ENCODE measurements at regions not wholly inside any gene's neighbourhood (a gene's known extent, or its start where the extent isn't known, plus 50 kb on each side); places are given as distances from the start of the nearest gene placed in this dataset.

DNA sequence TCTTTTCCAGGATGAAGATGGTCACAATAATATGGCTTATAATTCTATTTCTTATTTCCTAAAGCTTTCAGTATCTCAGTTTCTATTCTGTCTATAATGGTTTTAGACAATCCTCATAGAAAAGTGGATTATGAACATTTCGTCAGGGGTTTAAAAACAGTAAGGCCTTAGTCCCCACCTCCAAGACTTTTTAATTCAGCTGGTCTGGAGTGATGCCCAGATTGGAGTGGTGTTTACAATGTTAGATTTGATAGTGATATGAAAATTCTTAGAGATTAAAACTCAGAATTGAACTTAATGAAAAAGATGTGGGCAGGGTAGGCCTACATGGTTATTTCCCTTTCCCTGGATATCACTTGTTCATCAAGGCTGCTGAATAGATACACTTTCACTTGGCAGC lies 1238.3 kb downstream of the SORCS3 start:
- TF ChIP-seq, protein P1, sequence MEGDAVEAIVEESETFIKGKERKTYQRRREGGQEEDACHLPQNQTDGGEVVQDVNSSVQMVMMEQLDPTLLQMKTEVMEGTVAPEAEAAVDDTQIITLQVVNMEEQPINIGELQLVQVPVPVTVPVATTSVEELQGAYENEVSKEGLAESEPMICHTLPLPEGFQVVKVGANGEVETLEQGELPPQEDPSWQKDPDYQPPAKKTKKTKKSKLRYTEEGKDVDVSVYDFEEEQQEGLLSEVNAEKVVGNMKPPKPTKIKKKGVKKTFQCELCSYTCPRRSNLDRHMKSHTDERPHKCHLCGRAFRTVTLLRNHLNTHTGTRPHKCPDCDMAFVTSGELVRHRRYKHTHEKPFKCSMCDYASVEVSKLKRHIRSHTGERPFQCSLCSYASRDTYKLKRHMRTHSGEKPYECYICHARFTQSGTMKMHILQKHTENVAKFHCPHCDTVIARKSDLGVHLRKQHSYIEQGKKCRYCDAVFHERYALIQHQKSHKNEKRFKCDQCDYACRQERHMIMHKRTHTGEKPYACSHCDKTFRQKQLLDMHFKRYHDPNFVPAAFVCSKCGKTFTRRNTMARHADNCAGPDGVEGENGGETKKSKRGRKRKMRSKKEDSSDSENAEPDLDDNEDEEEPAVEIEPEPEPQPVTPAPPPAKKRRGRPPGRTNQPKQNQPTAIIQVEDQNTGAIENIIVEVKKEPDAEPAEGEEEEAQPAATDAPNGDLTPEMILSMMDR (conservative IDR thresholded peaks at IDR 0.05; ENCODE audit: low read depth, low read length) = no peak
- no peak overlapping the region for H3K4me3 ChIP-seq (ENCODE audit: low read length)
- peak; percentile 73 for DNase-seq (ENCODE audit: low read depth)

DNA sequence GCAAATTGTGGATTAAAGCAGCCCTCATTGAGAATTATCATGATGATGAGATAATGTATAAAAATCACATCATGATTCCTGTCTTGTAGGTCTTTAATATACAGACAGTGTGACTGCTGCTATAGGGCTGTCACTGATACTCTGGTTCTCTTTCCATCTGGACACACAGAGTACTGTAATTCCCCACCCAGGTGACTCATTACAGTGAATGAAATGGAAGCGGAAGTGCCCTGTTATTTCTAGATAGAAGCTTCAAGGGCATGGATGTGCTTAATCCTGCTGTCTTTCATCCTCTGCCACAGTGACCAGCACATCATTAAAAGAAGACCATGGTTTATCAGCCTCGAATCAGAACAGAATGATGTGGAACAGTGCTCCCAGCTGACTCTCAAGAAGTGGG lies 1234.0 kb downstream of the SORCS3 start:
- H3K4me3 ChIP-seq (ENCODE audit: low read length) = no peak overlapping the region
- TF ChIP-seq, protein P1 (conservative IDR thresholded peaks at IDR 0.05; ENCODE audit: low read depth, low read length) = no peak
- no peak for DNase-seq (ENCODE audit: low read depth)

DNA sequence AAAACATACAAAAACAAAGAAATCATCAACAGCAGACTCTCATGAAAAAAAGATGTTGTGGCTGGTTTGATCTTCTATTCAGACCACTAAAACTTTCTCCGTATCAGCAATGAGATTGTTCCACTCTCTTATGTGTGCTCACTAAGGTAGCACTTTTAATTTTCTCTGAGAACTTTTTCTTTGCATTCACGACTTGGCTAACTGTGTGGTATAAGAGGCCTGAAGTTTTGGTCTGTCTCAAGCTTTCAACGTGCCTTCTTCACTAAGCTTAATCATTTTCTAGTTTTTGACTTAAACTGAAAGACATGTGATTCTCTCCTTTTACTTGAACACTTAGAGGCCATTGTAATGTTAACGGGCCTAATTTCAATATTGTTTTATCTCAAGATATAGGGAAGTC lies 1231.6 kb downstream of the SORCS3 start:
- no peak overlapping the region for H3K4me3 ChIP-seq (ENCODE audit: low read length)
- TF ChIP-seq, protein P1 (conservative IDR thresholded peaks at IDR 0.05; ENCODE audit: low read depth, low read length) = no peak

DNA sequence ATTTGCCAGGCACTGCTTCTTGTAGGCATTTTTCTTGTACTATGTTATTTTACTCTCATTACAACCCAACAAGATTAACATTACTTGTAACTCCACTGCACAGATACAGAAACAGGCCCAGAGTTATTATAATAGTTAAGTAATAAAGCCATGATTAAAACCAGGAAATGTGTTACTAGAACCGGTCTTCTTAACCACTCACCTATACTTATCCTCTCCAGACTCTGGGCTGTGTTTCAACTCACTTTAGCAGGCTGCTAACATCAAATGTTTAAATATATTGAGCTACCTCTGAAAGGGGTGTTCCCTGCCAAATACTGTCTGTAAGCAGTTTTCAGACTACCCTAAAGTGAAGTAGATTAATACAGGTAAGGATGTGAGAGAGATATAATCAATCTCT lies 1227.8 kb downstream of the SORCS3 start:
- TF ChIP-seq, protein P1 (conservative IDR thresholded peaks at IDR 0.05; ENCODE audit: low read depth, low read length) = no peak
- no peak for DNase-seq (ENCODE audit: low read depth)
- H3K4me3 ChIP-seq (ENCODE audit: low read length) = no peak overlapping the region

More for the DNA sequence above, 1231.6 kb downstream of the SORCS3 start:
- no peak for DNase-seq (ENCODE audit: low read depth)

DNA sequence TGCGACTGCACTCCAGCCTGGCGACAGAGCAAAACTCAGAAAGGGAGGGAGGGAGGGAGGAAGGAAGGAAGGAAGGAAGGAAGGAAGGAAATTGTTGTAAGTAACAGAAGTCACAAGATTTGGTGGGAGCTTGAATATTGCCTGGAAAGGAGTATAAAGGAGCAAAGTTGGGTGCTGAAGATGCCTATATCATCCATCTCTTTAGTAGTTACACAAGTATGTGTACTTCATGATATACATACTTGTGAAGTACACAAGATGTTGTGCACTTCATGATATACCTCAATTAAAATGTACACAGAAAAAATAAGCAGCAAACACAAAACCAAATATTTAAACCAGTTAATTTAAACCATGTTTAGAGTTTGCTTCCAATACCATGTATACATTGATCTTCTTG lies 1223.8 kb downstream of the SORCS3 start:
- TF ChIP-seq, protein P1 (conservative IDR thresholded peaks at IDR 0.05; ENCODE audit: low read depth, low read length) = no peak
- no peak for DNase-seq (ENCODE audit: low read depth)
- H3K4me3 ChIP-seq (ENCODE audit: low read length) = no peak overlapping the region

DNA sequence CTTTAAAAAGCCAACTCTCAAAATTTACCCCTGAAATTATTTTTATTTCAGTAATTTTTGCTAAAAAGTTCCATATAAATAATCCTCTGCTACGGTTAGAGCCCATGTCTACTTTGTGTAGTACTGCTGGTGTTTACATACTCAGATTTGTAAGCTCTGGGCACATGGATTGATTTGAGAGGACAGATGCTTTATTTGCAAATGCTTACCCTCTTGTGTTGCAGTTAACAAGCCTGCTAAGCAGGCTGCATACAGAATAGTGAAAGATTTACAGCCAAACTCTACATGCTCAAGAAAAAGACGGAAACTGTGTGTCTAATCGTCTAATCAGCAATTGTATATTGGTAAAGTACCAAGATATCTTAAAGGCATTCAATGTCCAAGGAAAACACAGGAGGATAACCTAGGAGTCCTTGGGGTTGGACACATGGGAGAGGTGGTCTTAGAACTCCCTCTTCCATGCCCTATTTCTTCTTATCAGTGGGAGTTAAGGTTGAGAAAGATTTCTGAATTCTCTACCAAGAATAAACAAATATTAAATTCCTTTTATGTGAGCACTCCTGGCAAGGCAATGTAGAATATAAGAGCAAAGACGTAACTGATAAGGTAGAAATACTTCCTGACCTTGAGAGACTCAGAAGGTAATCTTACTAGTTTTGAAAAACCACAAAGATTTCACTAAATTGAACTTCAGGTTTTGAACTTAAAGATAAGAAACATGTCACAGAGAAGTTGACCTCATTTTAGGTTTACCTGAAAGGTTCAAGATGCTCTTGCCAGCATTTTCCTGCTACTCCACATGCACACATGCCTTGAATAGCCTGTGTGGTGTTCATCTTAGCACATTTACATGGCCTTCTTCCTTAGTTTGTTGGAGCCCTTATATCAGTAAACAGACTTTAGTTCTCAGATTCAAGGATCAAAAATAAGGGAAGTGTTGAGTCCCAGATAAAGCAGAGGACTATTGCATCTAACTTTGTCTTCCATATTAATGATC lies 1216.5 kb downstream of the SORCS3 start:
- TF ChIP-seq, protein P1 (conservative IDR thresholded peaks at IDR 0.05; ENCODE audit: low read depth, low read length) = no peak
- no peak for DNase-seq (ENCODE audit: low read depth)
- H3K4me3 ChIP-seq (ENCODE audit: low read length) = no peak overlapping the region

DNA sequence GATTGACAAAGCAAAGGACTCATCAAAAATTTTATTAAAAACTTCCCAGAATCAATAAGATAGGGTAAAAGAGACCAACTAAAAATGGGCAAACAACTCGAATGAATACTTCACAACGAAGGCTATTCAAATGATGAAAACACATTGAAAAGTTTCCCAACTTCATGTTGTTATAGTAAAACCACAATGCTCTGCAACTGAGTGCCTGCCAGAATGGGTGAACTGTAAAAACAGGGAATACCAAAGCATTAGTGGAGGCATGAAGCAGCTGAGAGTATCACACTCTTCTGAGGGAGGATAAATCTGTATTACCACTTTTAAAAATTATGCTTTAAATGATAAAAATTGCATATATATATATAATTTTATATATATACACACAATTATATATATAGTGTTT lies 1214.7 kb downstream of the SORCS3 start:
- TF ChIP-seq, protein P1 (conservative IDR thresholded peaks at IDR 0.05; ENCODE audit: low read depth, low read length) = no peak
- no peak overlapping the region for H3K4me3 ChIP-seq (ENCODE audit: low read length)
- no peak for DNase-seq (ENCODE audit: low read depth)

Measured in retinal pigment epithelial cell (primary cell).